Ovary (tissue), 7 donors: ENCODE measurements at regions not wholly inside any gene's neighbourhood (a gene's known extent, or its start where the extent isn't known, plus 50 kb on each side); places are given as distances from the start of the nearest gene placed in this dataset.

ENCODE experiments used
- DNase-seq, 5 donors: peaks; one replicate each; pipeline ENCODE4 v3.0.0-alpha.2; 2019 to 2020
- H3K27ac ChIP-seq, 2 donors: fragments of 200-600 bp; one replicate each; pipeline versions ENCODE4 v1.5.1 to v1.8.0; 2019 to 2022
- H3K27me3 ChIP-seq: fragments of 200-600 bp; one replicate; pipeline ENCODE4 v1.8.0; 2022
- H3K36me3 ChIP-seq: fragments of 200-600 bp; sonication (generic); one replicate; pipeline ENCODE4 v1.5.1; 2019
- H3K4me1 ChIP-seq: one replicate; pipeline ENCODE4 v1.8.1; 2013; ENCODE audit warnings: mild to moderate bottlenecking, moderate library complexity; ENCODE audit not compliant: insufficient read depth
- H3K4me3 ChIP-seq: fragments of 200-600 bp; sonication (generic); one replicate; pipeline ENCODE4 v1.5.1; 2017
- H3K9me3 ChIP-seq, 2 donors: fragments of 200-600 bp in 1 of 2; sonication (generic) in 1 of 2; one replicate each; pipeline versions ENCODE4 v1.5.1 to v1.8.1; 2013 to 2019; ENCODE audit warnings: mild to moderate bottlenecking in 1 of 2, moderate library complexity in 1 of 2
- EP300 ChIP-seq: sonication (generic); formaldehyde crosslinking; IDR thresholded peaks from one replicate; pipeline ENCODE4 v1.6.1; 2017; ENCODE audit warnings: antibody characterized with exemption
- POLR2A ChIP-seq: fragments of 450-650 bp; IDR thresholded peaks from one replicate; pipeline ENCODE4 v1.6.1; 2017; ENCODE audit warnings: antibody characterized with exemption, mild to moderate bottlenecking, moderate library complexity
- WGBS, 3 donors: extraction: QIAGEN DNeasy Blood & Tissue Kit in 1 of 3; methylation state at CpG; one replicate each; pipeline versions ENCODE4 v1.1.5 to v1.1.7; 2013 to 2017; 5-methylcytosine and 5-hydroxymethylcytosine counted together
- intact Hi-C, 4 donors: fragments of 100-400 bp; cut with DNase I; formaldehyde crosslinking; loops; one replicate each; pipeline versions ENCODE4 v1.11.0 to v1.15.1; 2022 to 2023
- TF ChIP-seq, protein P1 (sequence below), 3 donors: fragments of 450-650 bp in 2 of 3; fragments of 200-600 bp in 1 of 3; IDR thresholded peaks; one replicate each; pipeline versions ENCODE4 v1.5.1 to v1.8.0; 2016 to 2022; ENCODE audit warnings: antibody characterized with exemption in 3 of 3, mild to moderate bottlenecking in 1 of 3
- donor health status: DM: no; HTN: no; CAD: no; lungs with moderate emphysema.
- donor health status: DM: no; HTN: no; CAD: no.
- donor health status: Bipolar disorder and iron deficiency.
- donor health status: DM: no; HTN: no; CAD: no.
- donor health status: DM: yes; HTN: yes; CAD: no.

DNA sequence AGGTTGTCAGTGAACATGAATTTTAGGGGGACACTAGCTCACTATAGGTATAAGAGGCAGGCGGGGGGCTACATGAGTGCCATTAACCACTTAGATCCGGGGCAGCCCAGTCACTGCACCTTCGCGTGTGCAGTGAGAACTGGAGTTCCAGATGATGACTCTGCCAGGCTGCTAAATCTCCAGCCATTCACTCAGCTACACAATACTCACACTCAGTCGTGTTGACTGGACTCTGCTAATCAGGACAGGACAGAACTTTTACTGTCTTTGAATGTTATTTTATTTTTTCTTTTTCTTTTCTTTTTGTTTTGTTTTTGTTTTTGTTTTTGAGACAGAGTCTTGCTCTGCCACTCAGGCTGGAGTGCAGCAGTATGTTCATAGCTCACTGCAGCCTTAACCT lies 465.6 kb downstream of the AACS start:
- DNase-seq: no peak
- Histone ChIP-seq H3K27ac (no peak overlapping the region), H3K4me3 (no peak overlapping the region), H3K27me3 (no peaks in the 10 kb centered on the region), H3K9me3 (no peaks in the 10 kb centered on the region), H3K4me1 (no peaks in the 10 kb centered on the region), H3K36me3 (no peaks in the 10 kb centered on the region)
- 55 to 61% (median 61%) methylated on average over 5 of the region's 5 CpGs for WGBS, 3 donors
- intact Hi-C loops: no loop called here
- TF ChIP-seq EP300 (no peak), POLR2A (no peak)
- TF ChIP-seq, protein P1, sequence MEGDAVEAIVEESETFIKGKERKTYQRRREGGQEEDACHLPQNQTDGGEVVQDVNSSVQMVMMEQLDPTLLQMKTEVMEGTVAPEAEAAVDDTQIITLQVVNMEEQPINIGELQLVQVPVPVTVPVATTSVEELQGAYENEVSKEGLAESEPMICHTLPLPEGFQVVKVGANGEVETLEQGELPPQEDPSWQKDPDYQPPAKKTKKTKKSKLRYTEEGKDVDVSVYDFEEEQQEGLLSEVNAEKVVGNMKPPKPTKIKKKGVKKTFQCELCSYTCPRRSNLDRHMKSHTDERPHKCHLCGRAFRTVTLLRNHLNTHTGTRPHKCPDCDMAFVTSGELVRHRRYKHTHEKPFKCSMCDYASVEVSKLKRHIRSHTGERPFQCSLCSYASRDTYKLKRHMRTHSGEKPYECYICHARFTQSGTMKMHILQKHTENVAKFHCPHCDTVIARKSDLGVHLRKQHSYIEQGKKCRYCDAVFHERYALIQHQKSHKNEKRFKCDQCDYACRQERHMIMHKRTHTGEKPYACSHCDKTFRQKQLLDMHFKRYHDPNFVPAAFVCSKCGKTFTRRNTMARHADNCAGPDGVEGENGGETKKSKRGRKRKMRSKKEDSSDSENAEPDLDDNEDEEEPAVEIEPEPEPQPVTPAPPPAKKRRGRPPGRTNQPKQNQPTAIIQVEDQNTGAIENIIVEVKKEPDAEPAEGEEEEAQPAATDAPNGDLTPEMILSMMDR (IDR thresholded peaks at IDR 0.05): no peak

DNA sequence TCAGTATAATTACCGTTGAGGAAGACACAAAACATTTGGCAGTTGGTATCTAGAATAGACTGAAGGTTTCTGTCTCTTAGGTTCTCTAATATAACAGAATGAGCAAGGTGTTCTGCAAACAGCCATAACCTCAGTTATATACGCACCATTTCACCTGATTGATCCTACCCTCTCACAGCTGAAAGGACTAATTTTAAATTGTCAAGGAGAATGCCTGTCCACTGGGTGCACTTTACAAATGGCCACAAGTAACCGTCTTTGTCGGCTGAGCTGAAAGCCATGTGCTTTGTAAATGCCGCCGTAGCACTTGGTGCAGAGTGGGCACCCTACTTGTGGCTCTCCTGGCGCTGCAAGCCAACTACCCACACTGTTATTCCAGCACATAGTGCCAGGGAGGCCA lies 466.3 kb downstream of the AACS start:
- H3K27me3 ChIP-seq: no peaks in the 10 kb centered on the region
- TF ChIP-seq POLR2A (no peak), EP300 (no peak)
- TF ChIP-seq, protein P1 (IDR thresholded peaks at IDR 0.05): no peak
- no peak overlapping the region for H3K4me3 ChIP-seq
- 76 to 80% (median 77%) methylated on average over 7 of the region's 7 CpGs for WGBS, 3 donors
- no peak for DNase-seq
- intact Hi-C loops: no loop called here
- no peaks in the 10 kb centered on the region for H3K36me3 ChIP-seq
- no peaks in the 10 kb centered on the region for H3K4me1 ChIP-seq
- no peak overlapping the region for H3K27ac ChIP-seq
- no peaks in the 10 kb centered on the region for H3K9me3 ChIP-seq

DNA sequence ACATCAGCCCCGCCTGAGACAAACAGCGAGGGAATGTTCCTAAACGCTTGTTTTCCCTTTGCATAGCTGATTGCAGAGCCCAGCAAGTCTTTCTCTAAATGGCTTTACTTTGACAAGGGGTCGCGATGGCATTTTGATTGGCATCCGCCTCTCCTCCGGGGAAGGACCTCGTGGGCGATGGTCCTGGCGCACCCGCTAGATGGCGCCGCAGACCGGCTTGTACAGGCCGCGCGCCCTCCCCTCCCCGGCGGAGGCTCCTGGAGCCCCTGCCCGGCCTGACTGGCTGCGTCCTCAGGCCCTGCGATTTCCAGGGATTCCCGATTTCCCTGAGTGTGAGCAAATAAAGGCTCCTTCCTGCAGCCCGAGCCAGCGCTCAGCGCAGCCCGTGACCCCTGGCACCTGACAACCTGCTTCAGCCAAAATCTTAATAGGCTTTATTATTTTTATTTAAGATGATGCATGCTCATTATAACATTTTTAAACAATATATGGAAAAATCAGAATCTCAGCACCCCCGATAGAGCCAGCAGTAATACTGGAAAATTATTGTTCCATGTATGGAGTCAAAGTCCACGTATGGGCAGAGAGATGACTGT lies 468.3 kb downstream of the AACS start:
- Histone ChIP-seq H3K27ac (no peak overlapping the region), H3K27me3 (no peaks in the 10 kb centered on the region), H3K4me1 (no peaks in the 10 kb centered on the region), H3K4me3 (no peak overlapping the region), H3K9me3 (no peaks in the 10 kb centered on the region), H3K36me3 (no peaks in the 10 kb centered on the region)
- intact Hi-C loops: no loop called here
- 6 to 9% (median 7%) methylated on average over 23 to 29 of the region's 29 CpGs for WGBS, 3 donors
- DNase-seq: peak in 1 of 5 donors; percentile 17
- TF ChIP-seq, protein P1 (IDR thresholded peaks at IDR 0.05): no peak
- TF ChIP-seq POLR2A (no peak), EP300 (no peak)

DNA sequence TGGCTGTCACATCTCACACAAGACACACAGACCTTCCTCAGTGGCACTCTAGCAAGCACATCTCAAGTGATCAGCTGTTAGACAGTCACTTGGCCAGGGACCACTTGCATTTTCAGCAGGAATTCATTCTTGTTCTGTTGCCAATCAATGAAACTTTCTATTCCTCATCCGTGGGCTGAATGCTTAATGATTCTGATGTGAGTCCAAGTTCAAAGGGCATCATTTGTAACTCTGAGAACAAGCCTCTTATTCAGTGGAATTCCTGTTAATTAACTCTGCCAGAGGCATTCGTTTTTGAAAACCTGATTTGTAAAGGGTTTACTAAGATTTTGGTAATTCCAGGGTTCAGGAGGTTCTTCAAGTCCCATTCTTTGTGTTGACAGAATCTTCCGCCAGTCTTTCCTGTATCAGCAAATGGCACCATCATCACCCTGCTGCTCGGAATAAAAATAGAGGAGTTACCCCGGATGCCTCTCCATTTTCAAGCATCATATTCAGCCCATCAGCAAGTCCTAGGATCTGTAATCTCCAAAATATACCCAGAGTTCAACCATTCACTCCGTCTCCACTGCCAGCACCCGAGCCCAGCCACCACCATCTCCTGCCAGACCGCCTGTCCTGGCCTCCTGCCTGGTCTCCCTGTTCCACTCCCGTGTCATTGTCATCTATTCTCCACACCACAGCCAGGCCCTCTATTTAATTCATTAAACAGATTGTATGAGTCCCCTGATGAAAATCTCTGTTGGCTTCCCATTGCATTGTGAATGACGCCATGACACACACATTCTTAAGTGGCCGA lies 473.4 kb downstream of the AACS start:
- Histone ChIP-seq H3K4me1 (no peaks in the 10 kb centered on the region), H3K27ac (no peak overlapping the region), H3K27me3 (no peaks in the 10 kb centered on the region), H3K9me3 (no peaks in the 10 kb centered on the region), H3K4me3 (no peak overlapping the region), H3K36me3 (no peaks in the 10 kb centered on the region)
- no peak for TF ChIP-seq POLR2A
- TF ChIP-seq EP300: no peak
- TF ChIP-seq, protein P1 (IDR thresholded peaks at IDR 0.05): no peak
- 59 to 73% (median 60%) methylated on average over 11 of the region's 11 CpGs for WGBS, 3 donors
- DNase-seq: no peak
- intact Hi-C loops: no loop called here
